ENCODE measurements at regions not wholly inside any gene's neighbourhood (a gene's known extent, or its start where the extent isn't known, plus 50 kb on each side); places are given as distances from the start of the nearest gene placed in this dataset.
A peak's percentile ranks its signal among the peaks of the same experiment; 100 is the strongest.

DNA sequence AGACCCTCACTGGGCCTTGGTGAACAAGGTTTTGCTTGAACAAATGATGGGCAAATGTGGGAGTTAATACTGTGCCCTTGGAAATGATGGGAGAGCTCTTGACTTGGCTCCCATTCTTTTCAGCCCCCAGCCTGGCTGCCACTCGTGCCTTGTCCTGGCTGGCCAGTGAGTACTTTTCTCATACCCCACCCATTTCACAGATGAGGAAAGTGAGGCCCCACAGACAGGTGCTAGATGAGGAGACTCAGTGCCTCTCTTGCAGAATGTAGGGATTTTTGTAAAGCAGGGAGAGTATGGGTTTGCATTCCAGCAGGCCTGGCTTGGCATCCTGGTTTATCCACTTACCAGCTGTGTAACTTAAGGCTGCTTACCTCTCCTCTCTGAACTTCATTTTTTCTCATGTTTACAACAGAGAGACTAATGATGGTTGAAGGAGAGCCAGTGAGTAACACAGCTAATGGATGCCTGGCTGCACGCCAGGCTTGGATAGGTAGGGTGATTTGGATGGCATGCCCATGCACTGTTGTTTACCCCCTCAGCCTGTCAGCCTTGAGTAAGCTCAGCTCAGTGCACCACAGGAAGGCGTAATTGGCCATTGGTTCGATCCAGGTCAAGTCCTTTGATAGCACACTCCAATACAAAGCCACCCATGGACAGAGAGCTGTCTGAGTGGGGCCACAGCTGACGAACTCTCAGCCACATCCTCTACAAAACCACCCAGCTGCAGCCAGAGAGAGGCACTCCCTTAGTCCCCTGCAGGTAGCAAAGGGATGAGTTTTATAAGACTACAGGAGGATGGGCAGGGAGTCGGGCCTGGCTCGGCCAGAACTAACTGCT lies 436.8 kb downstream of the RPS24 start:
- no CpG with 5 or more reads among the region's 7 CpGs for WGBS (ENCODE audit: extremely low coverage, insufficient coverage, low lambda C conversion rate)
- Histone ChIP-seq H3K18ac (ENCODE audit: low read length) (no peak overlapping the region), H3K36me3 (ENCODE audit: control insufficient read depth, insufficient read depth, low read length) (no peaks in the 10 kb centered on the region), H4K8ac (ENCODE audit: low read depth, low read length) (no peak overlapping the region), H2AK5ac (ENCODE audit: low read length) (no peak overlapping the region), H2BK15ac (replicated peaks; ENCODE audit: low read depth) (no peak overlapping the region), H3K56ac (ENCODE audit: low read length) (no peak overlapping the region), H2BK5ac (ENCODE audit: low read length) (no peak overlapping the region), H2BK120ac (ENCODE audit: low read depth, low read length) (no peak overlapping the region), H3K9ac (ENCODE audit: low read length) (no peak overlapping the region), H3K23ac (ENCODE audit: low read length) (no peak overlapping the region), H3K4me1 (ENCODE audit: control insufficient read depth, low read depth, low read length) (peaks cover 2% of the 10 kb centered on the region), H4K5ac (ENCODE audit: low read length) (no peak overlapping the region), H3K4me2 (ENCODE audit: low read length) (no peak overlapping the region), H3K27me3 (ENCODE audit: insufficient read depth, low read length, poor library complexity) (no peaks in the 10 kb centered on the region), H3K79me2 (ENCODE audit: control insufficient read depth, insufficient read depth, low read length) (no peaks in the 10 kb centered on the region), H3K4ac (ENCODE audit: low read depth, low read length) (no peak overlapping the region), H3K79me1 (ENCODE audit: low read length) (no peaks in the 10 kb centered on the region), H3K27ac (ENCODE audit: low read depth, low read length) (no peak overlapping the region), H3K4me3 (ENCODE audit: low read length) (no peak overlapping the region)
- no peak for DNase-seq

GRCh38 chr10:78471326-78471722 lies 437.7 kb downstream of the RPS24 start:
- DNase-seq: no peak
- Histone ChIP-seq H2BK120ac (ENCODE audit: low read depth, low read length) (no peak overlapping the region), H3K36me3 (ENCODE audit: control insufficient read depth, insufficient read depth, low read length) (no peaks in the 10 kb centered on the region), H3K4me1 (ENCODE audit: control insufficient read depth, low read depth, low read length) (peaks cover 2% of the 10 kb centered on the region), H2BK15ac (replicated peaks; ENCODE audit: low read depth) (no peak overlapping the region), H2AK5ac (ENCODE audit: low read length) (no peak overlapping the region), H3K9ac (ENCODE audit: low read length) (no peak overlapping the region), H4K5ac (ENCODE audit: low read length) (no peak overlapping the region), H3K4me3 (ENCODE audit: low read length) (no peak overlapping the region), H2BK5ac (ENCODE audit: low read length) (no peak overlapping the region), H3K23ac (ENCODE audit: low read length) (no peak overlapping the region), H3K27me3 (ENCODE audit: insufficient read depth, low read length, poor library complexity) (no peaks in the 10 kb centered on the region), H3K56ac (ENCODE audit: low read length) (no peak overlapping the region), H3K18ac (ENCODE audit: low read length) (no peak overlapping the region), H3K4me2 (ENCODE audit: low read length) (no peak overlapping the region), H4K8ac (ENCODE audit: low read depth, low read length) (no peak overlapping the region), H3K4ac (ENCODE audit: low read depth, low read length) (no peak overlapping the region), H3K27ac (ENCODE audit: low read depth, low read length) (no peak overlapping the region), H3K79me1 (ENCODE audit: low read length) (no peaks in the 10 kb centered on the region), H3K79me2 (ENCODE audit: control insufficient read depth, insufficient read depth, low read length) (no peaks in the 10 kb centered on the region)
- no CpG with 5 or more reads among the region's 8 CpGs for WGBS (ENCODE audit: extremely low coverage, insufficient coverage, low lambda C conversion rate)

DNA sequence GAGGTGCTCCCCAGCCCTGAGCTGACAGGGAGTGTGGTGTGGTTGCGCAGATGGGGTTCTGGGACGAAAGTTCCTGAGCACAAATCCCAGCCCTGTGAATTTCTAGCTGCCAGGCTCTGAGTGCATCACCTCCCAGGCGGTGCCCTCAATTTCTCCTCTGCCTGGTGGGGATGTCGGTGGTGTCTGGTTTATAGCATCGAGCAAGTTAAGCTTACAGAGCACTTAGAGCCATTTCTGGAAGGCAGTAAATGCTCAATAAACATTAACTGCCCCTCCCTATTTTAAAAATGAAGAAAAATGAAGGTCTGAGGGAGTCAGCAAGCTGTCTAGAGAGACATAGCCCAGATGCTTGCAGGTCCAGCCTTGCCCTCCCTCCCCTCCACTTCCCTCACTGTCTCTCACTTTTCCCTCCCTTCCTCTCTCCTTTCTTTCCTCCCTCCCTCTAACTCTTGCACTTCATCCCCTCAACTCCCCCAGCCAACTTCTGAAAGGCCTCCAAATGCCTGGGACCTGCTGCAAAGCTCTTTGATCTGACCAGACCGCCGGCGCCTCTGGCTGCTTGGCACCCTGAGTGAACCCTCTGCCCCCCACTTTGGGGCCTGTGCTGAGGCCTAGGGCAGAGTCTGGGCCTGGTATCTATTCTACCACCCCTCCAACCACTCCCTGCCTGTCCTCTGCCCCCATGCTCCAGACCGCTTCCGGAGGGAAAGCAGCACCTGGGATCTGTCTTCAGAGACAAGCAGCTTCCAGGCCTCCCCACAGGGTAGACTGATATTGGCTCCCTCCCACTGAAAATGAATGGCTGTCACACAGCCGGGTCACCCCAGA lies 438.3 kb downstream of the RPS24 start:
- Histone ChIP-seq H2AK5ac (ENCODE audit: low read length) (no peak overlapping the region), H3K27ac (ENCODE audit: low read depth, low read length) (no peak overlapping the region), H3K56ac (ENCODE audit: low read length) (no peak overlapping the region), H4K8ac (ENCODE audit: low read depth, low read length) (no peak overlapping the region), H3K27me3 (ENCODE audit: insufficient read depth, low read length, poor library complexity) (no peaks in the 10 kb centered on the region), H3K79me2 (ENCODE audit: control insufficient read depth, insufficient read depth, low read length) (no peaks in the 10 kb centered on the region), H3K79me1 (ENCODE audit: low read length) (no peaks in the 10 kb centered on the region), H2BK15ac (replicated peaks; ENCODE audit: low read depth) (no peak overlapping the region), H2BK120ac (ENCODE audit: low read depth, low read length) (no peak overlapping the region), H3K4me1 (ENCODE audit: control insufficient read depth, low read depth, low read length) (peaks cover 2% of the 10 kb centered on the region), H2BK5ac (ENCODE audit: low read length) (no peak overlapping the region), H3K36me3 (ENCODE audit: control insufficient read depth, insufficient read depth, low read length) (no peaks in the 10 kb centered on the region), H3K4ac (ENCODE audit: low read depth, low read length) (no peak overlapping the region), H4K5ac (ENCODE audit: low read length) (no peak overlapping the region), H3K9ac (ENCODE audit: low read length) (no peak overlapping the region), H3K4me3 (ENCODE audit: low read length) (no peak overlapping the region), H3K4me2 (ENCODE audit: low read length) (no peak overlapping the region), H3K23ac (ENCODE audit: low read length) (no peak overlapping the region), H3K18ac (ENCODE audit: low read length) (no peak overlapping the region)
- no CpG with 5 or more reads among the region's 11 CpGs for WGBS (ENCODE audit: extremely low coverage, insufficient coverage, low lambda C conversion rate)
- DNase-seq: no peak

DNA sequence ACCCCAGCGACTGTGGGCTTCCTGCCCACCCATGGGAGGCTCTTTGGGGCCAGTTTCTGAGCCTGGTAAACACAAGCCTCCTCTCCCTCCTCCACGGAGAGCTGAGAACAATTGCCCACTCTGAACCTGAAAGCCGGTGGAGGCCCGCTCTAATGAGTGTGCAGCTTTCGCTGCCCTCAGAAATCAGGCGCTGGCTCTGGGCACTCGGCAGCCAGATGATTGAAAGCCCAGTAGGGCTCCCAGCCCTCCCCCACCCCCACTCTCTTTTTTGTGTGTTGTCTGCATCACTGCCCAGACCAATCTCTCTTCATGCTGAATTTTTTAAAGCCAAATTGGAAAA lies 438.9 kb downstream of the RPS24 start:
- no peak overlapping the region for H2BK15ac ChIP-seq (replicated peaks; ENCODE audit: low read depth)
- H4K5ac ChIP-seq (ENCODE audit: low read length): no peak overlapping the region
- H3K56ac ChIP-seq (ENCODE audit: low read length): no peak overlapping the region
- no peak overlapping the region for H3K9ac ChIP-seq (ENCODE audit: low read length)
- H3K79me2 ChIP-seq (ENCODE audit: control insufficient read depth, insufficient read depth, low read length): no peaks in the 10 kb centered on the region
- no peak overlapping the region for H2AK5ac ChIP-seq (ENCODE audit: low read length)
- H3K27ac ChIP-seq (ENCODE audit: low read depth, low read length): no peak overlapping the region
- no peak overlapping the region for H3K4me3 ChIP-seq (ENCODE audit: low read length)
- H4K8ac ChIP-seq (ENCODE audit: low read depth, low read length): no peak overlapping the region
- H3K18ac ChIP-seq (ENCODE audit: low read length): no peak overlapping the region
- no peak overlapping the region for H3K4me2 ChIP-seq (ENCODE audit: low read length)
- H3K79me1 ChIP-seq (ENCODE audit: low read length): no peaks in the 10 kb centered on the region
- H3K36me3 ChIP-seq (ENCODE audit: control insufficient read depth, insufficient read depth, low read length): no peaks in the 10 kb centered on the region
- no peak for DNase-seq
- no peak overlapping the region for H2BK5ac ChIP-seq (ENCODE audit: low read length)
- H3K4me1 ChIP-seq (ENCODE audit: control insufficient read depth, low read depth, low read length): peaks cover 2% of the 10 kb centered on the region
- H3K4ac ChIP-seq (ENCODE audit: low read depth, low read length): no peak overlapping the region
- no peak overlapping the region for H3K23ac ChIP-seq (ENCODE audit: low read length)
- WGBS (ENCODE audit: extremely low coverage, insufficient coverage, low lambda C conversion rate): no CpG with 5 or more reads among the region's 7 CpGs
- H3K27me3 ChIP-seq (ENCODE audit: insufficient read depth, low read length, poor library complexity): no peaks in the 10 kb centered on the region
- H2BK120ac ChIP-seq (ENCODE audit: low read depth, low read length): no peak overlapping the region

DNA sequence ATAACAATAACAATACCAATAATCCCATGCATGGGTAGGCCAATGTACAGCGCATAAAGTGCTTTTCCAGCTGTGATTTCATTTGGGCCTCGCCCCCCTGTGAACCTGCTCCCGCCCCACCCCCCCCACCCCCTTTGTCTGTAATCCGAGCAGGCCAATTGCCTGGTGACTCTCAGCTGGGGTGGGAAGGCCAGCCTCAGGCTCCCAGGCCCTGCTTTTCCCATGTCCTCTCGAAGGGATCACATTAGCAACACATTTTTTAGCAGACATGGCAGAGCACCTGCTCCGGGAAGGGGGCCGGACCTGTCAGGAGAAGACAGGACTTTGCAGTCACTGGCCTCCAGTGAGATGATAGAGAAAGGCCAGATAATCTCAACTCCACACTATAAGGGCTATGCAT lies 439.3 kb downstream of the RPS24 start:
- no peak overlapping the region for H3K27ac ChIP-seq (ENCODE audit: low read depth, low read length)
- H2BK120ac ChIP-seq (ENCODE audit: low read depth, low read length): no peak overlapping the region

More for the DNA sequence above, 439.3 kb downstream of the RPS24 start:
- H4K5ac ChIP-seq (ENCODE audit: low read length): no peak overlapping the region
- H3K4me2 ChIP-seq (ENCODE audit: low read length): no peak overlapping the region
- no peak overlapping the region for H2BK15ac ChIP-seq (replicated peaks; ENCODE audit: low read depth)
- H3K56ac ChIP-seq (ENCODE audit: low read length): no peak overlapping the region
- no peak overlapping the region for H2BK5ac ChIP-seq (ENCODE audit: low read length)
- no peak overlapping the region for H3K9ac ChIP-seq (ENCODE audit: low read length)
- WGBS (ENCODE audit: extremely low coverage, insufficient coverage, low lambda C conversion rate): no CpG with 5 or more reads among the region's 7 CpGs
- DNase-seq: peak; percentile 17
- no peak overlapping the region for H3K4me3 ChIP-seq (ENCODE audit: low read length)
- no peaks in the 10 kb centered on the region for H3K27me3 ChIP-seq (ENCODE audit: insufficient read depth, low read length, poor library complexity)
- no peak overlapping the region for H2AK5ac ChIP-seq (ENCODE audit: low read length)
- peaks cover 2% of the 10 kb centered on the region for H3K4me1 ChIP-seq (ENCODE audit: control insufficient read depth, low read depth, low read length)
- no peak overlapping the region for H3K4ac ChIP-seq (ENCODE audit: low read depth, low read length)
- H4K8ac ChIP-seq (ENCODE audit: low read depth, low read length): no peak overlapping the region
- H3K36me3 ChIP-seq (ENCODE audit: control insufficient read depth, insufficient read depth, low read length): no peaks in the 10 kb centered on the region
- no peaks in the 10 kb centered on the region for H3K79me1 ChIP-seq (ENCODE audit: low read length)
- no peak overlapping the region for H3K23ac ChIP-seq (ENCODE audit: low read length)
- H3K18ac ChIP-seq (ENCODE audit: low read length): no peak overlapping the region
- no peaks in the 10 kb centered on the region for H3K79me2 ChIP-seq (ENCODE audit: control insufficient read depth, insufficient read depth, low read length)

Measured in mesendoderm (in vitro differentiated cells).